ENCODE measurements at regions not wholly inside any gene's neighbourhood (a gene's known extent, or its start where the extent isn't known, plus 50 kb on each side); places are given as distances from the start of the nearest gene placed in this dataset.

DNA sequence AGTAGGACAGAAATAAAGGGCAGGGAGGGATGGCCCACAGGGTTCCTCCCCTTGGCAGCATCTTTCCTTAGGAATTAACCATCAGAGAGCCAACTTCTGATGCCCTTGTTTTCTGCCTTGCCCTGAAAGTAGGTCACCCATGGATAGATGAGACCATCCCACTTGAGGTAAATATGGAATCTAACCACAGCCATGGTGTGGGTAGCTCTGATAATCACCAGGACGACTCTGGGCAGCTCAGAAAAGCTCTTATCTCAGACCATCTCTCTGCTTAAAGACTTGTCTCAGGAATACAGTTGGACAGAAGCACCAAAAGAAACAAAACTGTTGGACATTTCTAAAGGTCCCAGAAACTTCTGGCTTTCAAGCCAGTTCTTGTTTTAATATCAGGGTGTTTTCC lies 101.4 kb upstream of the CELF4 start:
- no peak overlapping the region for H3K27ac ChIP-seq
- TF ChIP-seq, protein P1, sequence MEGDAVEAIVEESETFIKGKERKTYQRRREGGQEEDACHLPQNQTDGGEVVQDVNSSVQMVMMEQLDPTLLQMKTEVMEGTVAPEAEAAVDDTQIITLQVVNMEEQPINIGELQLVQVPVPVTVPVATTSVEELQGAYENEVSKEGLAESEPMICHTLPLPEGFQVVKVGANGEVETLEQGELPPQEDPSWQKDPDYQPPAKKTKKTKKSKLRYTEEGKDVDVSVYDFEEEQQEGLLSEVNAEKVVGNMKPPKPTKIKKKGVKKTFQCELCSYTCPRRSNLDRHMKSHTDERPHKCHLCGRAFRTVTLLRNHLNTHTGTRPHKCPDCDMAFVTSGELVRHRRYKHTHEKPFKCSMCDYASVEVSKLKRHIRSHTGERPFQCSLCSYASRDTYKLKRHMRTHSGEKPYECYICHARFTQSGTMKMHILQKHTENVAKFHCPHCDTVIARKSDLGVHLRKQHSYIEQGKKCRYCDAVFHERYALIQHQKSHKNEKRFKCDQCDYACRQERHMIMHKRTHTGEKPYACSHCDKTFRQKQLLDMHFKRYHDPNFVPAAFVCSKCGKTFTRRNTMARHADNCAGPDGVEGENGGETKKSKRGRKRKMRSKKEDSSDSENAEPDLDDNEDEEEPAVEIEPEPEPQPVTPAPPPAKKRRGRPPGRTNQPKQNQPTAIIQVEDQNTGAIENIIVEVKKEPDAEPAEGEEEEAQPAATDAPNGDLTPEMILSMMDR (conservative IDR thresholded peaks at IDR 0.05; ENCODE audit: low read depth), result no peak
- CTCF ChIA-PET, result no interaction called here
- DNase-seq (ENCODE audit: low spot score), result no peak
- POLR2A ChIA-PET (ENCODE audit: low non-redundant PET), result no interaction called here

DNA sequence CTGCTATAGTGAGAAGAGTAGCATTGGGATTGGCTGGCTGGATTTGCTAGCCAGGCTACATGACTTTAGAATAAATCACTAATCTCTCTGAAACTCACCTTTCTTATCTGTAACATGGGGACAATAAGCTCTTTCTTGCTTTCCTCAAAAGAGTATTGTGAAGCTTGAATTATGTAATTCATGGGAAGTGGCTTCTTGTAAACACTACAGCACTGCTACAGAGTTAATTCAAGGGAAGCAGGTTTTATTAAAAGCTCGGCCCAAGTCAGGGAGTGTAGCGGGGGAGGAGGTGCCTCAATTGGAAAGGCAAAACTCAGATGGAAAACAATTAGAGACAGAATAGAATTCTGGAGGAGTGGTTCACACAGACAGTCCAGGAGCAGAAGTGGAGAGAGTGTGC lies 100.9 kb upstream of the CELF4 start:
- DNase-seq (ENCODE audit: low spot score), result no peak
- TF ChIP-seq, protein P1 (conservative IDR thresholded peaks at IDR 0.05; ENCODE audit: low read depth), result no peak
- H3K27ac ChIP-seq, result no peak overlapping the region
- CTCF ChIA-PET, result no interaction called here
- POLR2A ChIA-PET (ENCODE audit: low non-redundant PET), result no interaction called here

DNA sequence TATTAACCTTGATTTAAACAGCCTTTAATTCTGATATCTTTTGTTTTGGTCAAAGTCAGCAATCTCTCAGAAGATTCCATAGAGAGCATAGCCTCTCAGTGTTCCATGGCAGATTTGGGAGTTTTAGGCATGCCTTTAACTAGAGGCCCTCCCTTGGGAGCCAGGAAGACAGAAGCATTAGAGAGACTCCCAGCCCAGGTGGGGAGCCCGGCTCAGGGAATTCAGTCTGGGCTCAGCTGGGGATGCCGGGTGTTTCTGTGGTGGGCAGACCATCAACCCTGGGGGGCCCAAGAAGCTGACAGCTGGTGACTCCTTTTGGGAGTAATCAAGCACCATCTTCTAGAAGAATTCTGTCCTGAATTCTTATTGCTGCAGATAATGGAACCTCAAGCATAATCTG lies 99.7 kb upstream of the CELF4 start:
- ChIA-PET POLR2A (ENCODE audit: low non-redundant PET) (no interaction called here), CTCF (no interaction called here)
- DNase-seq (ENCODE audit: low spot score), result no peak
- TF ChIP-seq, protein P1 (conservative IDR thresholded peaks at IDR 0.05; ENCODE audit: low read depth), result no peak
- H3K27ac ChIP-seq, result no peak overlapping the region

DNA sequence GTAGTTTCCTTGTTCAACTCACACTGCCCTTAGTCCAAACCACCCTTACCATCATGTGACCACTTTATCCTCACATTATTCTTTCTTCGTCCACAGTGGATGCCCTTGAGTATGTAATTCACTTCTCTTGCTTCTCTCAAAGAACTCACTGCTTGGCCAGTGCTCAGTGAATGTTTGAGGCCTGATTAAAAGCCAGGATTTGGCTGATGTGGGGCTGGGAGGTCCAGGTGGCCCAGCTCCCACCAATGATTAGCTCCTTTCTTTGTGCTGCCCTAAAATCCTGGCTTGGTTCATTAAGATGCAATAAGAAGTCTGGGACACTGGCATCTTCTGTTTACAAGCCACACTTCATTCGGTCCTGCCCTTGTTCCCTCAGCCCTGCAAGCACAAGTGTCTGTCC lies 97.8 kb upstream of the CELF4 start:
- ChIA-PET POLR2A (ENCODE audit: low non-redundant PET) (no interaction called here), CTCF (no interaction called here)
- H3K27ac ChIP-seq, result no peak overlapping the region
- TF ChIP-seq, protein P1 (conservative IDR thresholded peaks at IDR 0.05; ENCODE audit: low read depth), result no peak
- no peak for DNase-seq (ENCODE audit: low spot score)

DNA sequence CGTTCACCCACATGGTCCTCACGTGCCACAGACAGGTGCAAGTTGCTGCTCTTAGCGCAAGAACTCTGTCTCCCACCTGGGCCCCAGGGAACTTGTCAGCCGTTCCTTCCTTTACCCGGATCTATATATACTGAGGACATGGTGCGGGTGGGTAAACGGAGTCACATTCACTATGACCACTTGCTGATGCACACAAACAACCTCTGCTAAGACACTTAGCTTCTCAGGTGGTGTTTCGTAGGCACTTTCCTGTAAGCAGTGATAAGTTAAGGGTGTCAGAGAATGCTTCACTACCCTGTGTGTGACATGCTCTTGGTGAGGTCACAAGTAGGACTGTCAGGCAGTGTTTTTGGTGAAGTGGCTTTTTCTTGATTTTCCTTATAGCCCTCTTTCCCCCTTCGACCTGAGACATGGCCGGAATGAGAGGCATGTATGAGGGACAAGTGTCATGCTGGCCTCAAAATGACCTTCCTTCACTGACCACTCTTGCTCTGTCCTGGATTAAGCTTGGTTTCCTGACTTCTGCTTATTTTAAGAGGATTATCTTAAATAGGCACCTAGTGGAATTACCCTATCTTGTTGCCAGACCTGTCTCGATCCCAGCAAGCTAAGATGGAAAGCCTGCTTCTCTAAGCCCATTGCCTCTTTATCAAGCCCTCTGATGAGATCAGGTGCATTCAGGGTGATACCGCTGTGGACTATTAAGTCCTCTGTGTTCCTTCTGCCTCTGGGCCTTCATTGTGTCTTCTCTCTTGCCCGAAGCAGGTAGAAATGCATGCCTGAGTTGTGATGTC lies 97.1 kb upstream of the CELF4 start:
- no peak overlapping the region for H3K27ac ChIP-seq
- POLR2A ChIA-PET (ENCODE audit: low non-redundant PET), result no interaction called here
- CTCF ChIA-PET, result no interaction called here
- no peak for DNase-seq (ENCODE audit: low spot score)
- TF ChIP-seq, protein P1 (conservative IDR thresholded peaks at IDR 0.05; ENCODE audit: low read depth), result no peak

DNA sequence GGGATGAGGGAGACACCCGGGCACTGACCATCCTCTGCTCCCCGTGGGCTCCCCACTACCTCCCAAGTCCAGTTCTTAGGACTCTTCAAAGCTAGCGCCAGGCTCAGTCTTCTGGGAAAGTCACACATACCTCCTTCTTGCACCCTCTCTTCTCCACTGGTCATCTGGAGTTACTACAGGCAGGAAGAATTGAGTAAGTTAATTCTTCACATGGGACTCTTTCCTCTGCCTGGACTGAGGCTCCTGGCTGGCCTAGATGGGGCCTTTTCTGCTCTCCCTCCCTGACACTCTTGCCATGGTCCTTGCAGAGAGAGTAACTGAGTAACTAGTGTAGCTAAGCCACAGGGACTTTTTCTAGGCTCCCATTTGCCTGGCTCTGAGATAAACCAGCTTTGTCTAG lies 96.5 kb upstream of the CELF4 start:
- DNase-seq (ENCODE audit: low spot score), result no peak
- TF ChIP-seq, protein P1 (conservative IDR thresholded peaks at IDR 0.05; ENCODE audit: low read depth), result no peak
- CTCF ChIA-PET, result no interaction called here
- POLR2A ChIA-PET (ENCODE audit: low non-redundant PET), result no interaction called here
- H3K27ac ChIP-seq, result no peak overlapping the region

Data from RWPE1 (cell line).